Fibroblast of lung (primary cell): ENCODE measurements at regions not wholly inside any gene's neighbourhood (a gene's known extent, or its start where the extent isn't known, plus 50 kb on each side); places are given as distances from the start of the nearest gene placed in this dataset.

ENCODE experiments used
- CTCF ChIP-seq, 2 donors: IDR thresholded peaks in 1 of 2; conservative IDR thresholded peaks in 1 of 2; 1 replicate in 1 of 2; 2 replicates in 1 of 2; pipeline ENCODE4 v1.5.1; 2011 to 2012; ENCODE audit warnings: low read length in 2 of 2, control low read depth in 1 of 2, inconsistent platforms in 1 of 2, low read depth in 1 of 2, mild to moderate bottlenecking in 1 of 2
- EZH2 ChIP-seq: IDR thresholded peaks from 2 replicates; pipeline ENCODE4 v1.5.1; 2012; ENCODE audit warnings: low read length, control low read depth, mild to moderate bottlenecking; ENCODE audit errors: missing control alignments

GRCh38 chr6:56838965-56839364 is 115.9 kb upstream of the BEND6 start:
- no peak for TF ChIP-seq CTCF (conservative IDR thresholded peaks at IDR 0.05 in 1 of 2, IDR thresholded peaks at IDR 0.05 in 1 of 2; ENCODE audit: low read depth in 1 of 2, low read length in 2 of 2)
- TF ChIP-seq EZH2: no peak
